IMR-90 (cell line): ENCODE measurements at regions not wholly inside any gene's neighbourhood (a gene's known extent, or its start where the extent isn't known, plus 50 kb on each side); places are given as distances from the start of the nearest gene placed in this dataset.

Source experiments
- ATAC-seq: fragments of 200-7000 bp; cut with Tn5 transposase; 2 replicates; pipeline ENCODE4 v1.9.1; 2020; ENCODE audit warnings: low read depth, mild to moderate bottlenecking, moderate library complexity
- BruUV-seq: library from RNA; stranded (reverse); fragments of 400-500 nt; replicated peaks from 2 replicates; lab custom pipeline; 2021; lab: Mats Ljungman, UMichigan
- CTCF ChIA-PET: fragments of 300-600 bp; formaldehyde crosslinking; extraction: SDS; loops from one replicate; lab custom pipeline; 2021; ENCODE audit warnings: antibody characterized with exemption; lab: Yijun Ruan, JAX
- POLR2A ChIA-PET: fragments of 300-600 bp; sonication (Branson Sonifier 250); formaldehyde crosslinking; loops from one replicate; lab custom pipeline; 2022; ENCODE audit warnings: antibody characterized with exemption; ENCODE audit not compliant: unreplicated experiment; lab: Charles Lee
- DNase-seq: peaks from one replicate; pipeline ENCODE4 v3.0.0; 2013
- H2AFZ ChIP-seq: replicated peaks from 2 replicates; pipeline ENCODE3; 2013; ENCODE audit warnings: low read length, mild to moderate bottlenecking; ENCODE audit not compliant: poor library complexity
- H2AK5ac ChIP-seq: 2 replicates; pipeline ENCODE4 v1.6.1; 2013; ENCODE audit warnings: low read depth, low read length, inconsistent platforms
- H2AK9ac ChIP-seq: replicated peaks from 2 replicates; pipeline ENCODE3; 2013; ENCODE audit warnings: mild to moderate bottlenecking, low read depth, low read length, moderate library complexity; ENCODE audit not compliant: poor library complexity
- H2BK120ac ChIP-seq: 2 replicates; pipeline ENCODE4 v1.6.1; 2013; ENCODE audit warnings: low read depth, low read length, inconsistent platforms
- H2BK15ac ChIP-seq: 3 replicates; pipeline ENCODE4 v1.6.1; 2013; ENCODE audit warnings: low read depth, low read length, inconsistent platforms
- H2BK20ac ChIP-seq: 2 replicates; pipeline ENCODE4 v1.6.1; 2013; ENCODE audit warnings: low read depth, mild to moderate bottlenecking, inconsistent platforms, low read length, moderate library complexity
- H2BK5ac ChIP-seq: 2 replicates; pipeline ENCODE4 v1.6.1; 2013; ENCODE audit warnings: mild to moderate bottlenecking, low read depth, low read length, inconsistent platforms; ENCODE audit not compliant: poor library complexity, severe bottlenecking
- H3K14ac ChIP-seq: replicated peaks from 2 replicates; pipeline ENCODE4 v1.6.1; 2013; ENCODE audit warnings: low read depth, low read length, inconsistent platforms
- H3K18ac ChIP-seq: 2 replicates; pipeline ENCODE4 v1.6.1; 2013; ENCODE audit warnings: low read depth, low read length, control low read depth
- H3K23ac ChIP-seq: 2 replicates; pipeline ENCODE4 v1.6.1; 2013; ENCODE audit warnings: low read depth, low read length, inconsistent platforms
- H3K27ac ChIP-seq: 2 replicates; pipeline ENCODE4 v1.5.1; 2013; ENCODE audit warnings: mild to moderate bottlenecking, control low read depth, low read length; ENCODE audit not compliant: insufficient read depth
- H3K27me3 ChIP-seq: 2 replicates; pipeline ENCODE4 v1.6.1; 2013; ENCODE audit warnings: low read length; ENCODE audit not compliant: control insufficient read depth, insufficient read depth
- H3K36me3 ChIP-seq: 2 replicates; pipeline ENCODE4 v1.6.1; 2013; ENCODE audit warnings: low read length, mixed read lengths; ENCODE audit not compliant: control insufficient read depth, insufficient read depth
- H3K4ac ChIP-seq: 2 replicates; pipeline ENCODE4 v1.6.1; 2013; ENCODE audit warnings: low read depth, low read length, inconsistent platforms
- H3K4me1 ChIP-seq: 2 replicates; pipeline ENCODE4 v1.6.1; 2013; ENCODE audit warnings: low read length, mixed read lengths; ENCODE audit not compliant: control insufficient read depth, insufficient read depth
- H3K4me2 ChIP-seq: 2 replicates; pipeline ENCODE4 v1.6.1; 2013; ENCODE audit warnings: low read depth, mild to moderate bottlenecking, control low read depth, low read length, moderate library complexity
- H3K4me3 ChIP-seq: 2 replicates; pipeline ENCODE4 v1.5.1; 2013; ENCODE audit warnings: low read depth, mild to moderate bottlenecking, control low read depth, low read length, moderate library complexity; ENCODE audit not compliant: insufficient read depth
- H3K56ac ChIP-seq: 2 replicates; pipeline ENCODE4 v1.6.1; 2013; ENCODE audit warnings: low read length, inconsistent platforms; ENCODE audit not compliant: insufficient read depth; ENCODE audit errors: extremely low read depth
- H3K79me1 ChIP-seq, 2 experiments: 2 replicates each; pipeline ENCODE4 v1.6.1; 2013; ENCODE audit warnings: low read length in 2 of 2, inconsistent platforms in 1 of 2, low read depth in 1 of 2
- H3K9ac ChIP-seq: 2 replicates; pipeline ENCODE4 v1.6.1; 2013; ENCODE audit warnings: low read depth, low read length, control low read depth
- H3K9me1 ChIP-seq: 2 replicates; pipeline ENCODE4 v1.6.1; 2013; ENCODE audit warnings: low read length, inconsistent platforms; ENCODE audit not compliant: insufficient read depth
- H3K9me3 ChIP-seq: 2 replicates; pipeline ENCODE4 v1.6.1; 2013; ENCODE audit warnings: low read length; ENCODE audit not compliant: control insufficient read depth, insufficient read depth
- H4K20me1 ChIP-seq: 2 replicates; pipeline ENCODE4 v1.6.1; 2013; ENCODE audit warnings: low read length, inconsistent platforms; ENCODE audit not compliant: insufficient read depth
- H4K5ac ChIP-seq: 2 replicates; pipeline ENCODE4 v1.6.1; 2013; ENCODE audit warnings: mild to moderate bottlenecking, low read depth, low read length, control low read depth
- H4K8ac ChIP-seq, 2 experiments: 2 replicates each; pipeline ENCODE4 v1.6.1; 2013; ENCODE audit warnings: low read depth in 2 of 2, low read length in 2 of 2, control low read depth in 1 of 2, inconsistent platforms in 1 of 2
- H4K91ac ChIP-seq: 2 replicates; pipeline ENCODE4 v1.6.1; 2013; ENCODE audit warnings: low read depth, low read length, inconsistent platforms; ENCODE audit not compliant: insufficient read depth
- BHLHE40 ChIP-seq: fragments of 150-350 bp; IDR thresholded peaks from 2 replicates; pipeline ENCODE4 v1.6.1; 2016; ENCODE audit warnings: mild to moderate bottlenecking, low read depth, low read length
- CEBPB ChIP-seq: IDR thresholded peaks from 2 replicates; pipeline ENCODE4 v1.6.1; 2012; ENCODE audit warnings: low read depth, low read length, improper control_type of control experiment
- MAFK ChIP-seq: IDR thresholded peaks from 2 replicates; pipeline ENCODE4 v1.6.1; 2012; ENCODE audit warnings: low read depth, low read length, improper control_type of control experiment
- NFE2L2 ChIP-seq: fragments of 150-350 bp; IDR thresholded peaks from 2 replicates; pipeline ENCODE4 v1.6.1; 2016; ENCODE audit warnings: low read depth, mild to moderate bottlenecking, low read length
- SMC3 ChIP-seq: fragments of 150-350 bp; IDR thresholded peaks from 2 replicates; pipeline ENCODE4 v1.6.1; 2016; ENCODE audit warnings: low read depth, mild to moderate bottlenecking, antibody characterized with exemption, low read length, moderate library complexity
- whole genome bisulfite sequencing, 2 experiments: methylation state at CpG; one replicate each; pipeline versions ENCODE4 v1.1.5 to v1.1.7; 2013; ENCODE audit warnings: missing lambda C conversion rate in 2 of 2; ENCODE audit not compliant: insufficient read length in 1 of 2; ENCODE audit errors: extremely low coverage in 2 of 2; 5-methylcytosine and 5-hydroxymethylcytosine counted together
- dilution Hi-C: fragments of 300-500 bp; cut with HindIII; formaldehyde crosslinking; loops from one replicate; pipeline ENCODE4 v1.14.3; 2018; ENCODE audit warnings: low sequenced_read_pairs; ENCODE audit not compliant: unreplicated experiment
- in situ Hi-C: fragments of 300-500 bp; cut with MboI; formaldehyde crosslinking; loops from 3 replicates; pipeline ENCODE4 v1.14.3; 2019; ENCODE audit warnings: low sequenced_read_pairs, inconsistent platforms, mixed read lengths
- intact Hi-C: fragments of 100-400 bp; cut with micrococcal nuclease; formaldehyde crosslinking; loops from 2 replicates; pipeline ENCODE4 v1.10.0; 2022
- TF ChIP-seq, protein P1 (sequence below): fragments of 150-350 bp; IDR thresholded peaks from 2 replicates; pipeline ENCODE4 v1.6.1; 2016; ENCODE audit warnings: low read depth, mild to moderate bottlenecking, low read length, moderate library complexity, borderline replicate concordance
- TF ChIP-seq, protein P2 (sequence below): fragments of 150-350 bp; IDR thresholded peaks from 2 replicates; pipeline ENCODE4 v1.6.1; 2017; ENCODE audit warnings: mild to moderate bottlenecking, antibody characterized with exemption, low read length, low read depth

DNA sequence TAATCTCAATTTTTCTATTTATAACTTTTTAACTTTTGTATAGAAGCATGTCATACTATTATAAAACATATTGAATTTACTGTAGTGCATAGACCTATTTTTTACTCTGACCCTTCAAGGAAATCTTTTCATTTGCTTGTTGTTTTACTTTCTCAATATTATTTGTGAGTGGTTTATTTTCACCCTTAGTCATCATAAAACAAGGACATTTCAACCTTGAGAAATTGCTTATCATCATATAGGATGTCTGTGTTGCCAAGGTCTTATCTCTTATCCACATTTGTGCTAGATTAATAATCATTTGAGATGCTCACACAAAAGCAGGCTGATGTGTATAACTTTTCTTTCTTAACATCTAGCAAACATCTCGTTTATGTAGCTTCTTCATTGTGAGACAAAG is 408.6 kb upstream of the PABPC4L start:
- Histone ChIP-seq H4K20me1 (no peaks in the 10 kb centered on the region), H4K91ac (no peak overlapping the region), H3K4me2 (no peak overlapping the region), H2AFZ (no peak overlapping the region), H3K9ac (no peak overlapping the region), H2BK15ac (no peak overlapping the region), H3K9me3 (peaks cover 6% of the 10 kb centered on the region; the same call in 1 of the 2 replicates), H4K5ac (no peak overlapping the region), H3K27ac (no peak overlapping the region), H3K56ac (no peak overlapping the region), H3K4ac (no peak overlapping the region), H2AK9ac (no peak overlapping the region), H3K14ac (no peak overlapping the region), H2BK5ac (no peak overlapping the region), H2BK120ac (no peak overlapping the region), H3K4me1 (no peaks in the 10 kb centered on the region), H2AK5ac (no peak overlapping the region), H3K9me1 (no peaks in the 10 kb centered on the region), H3K18ac (no peak overlapping the region), H3K36me3 (no peaks in the 10 kb centered on the region), H3K4me3 (no peak overlapping the region), H3K23ac (no peak overlapping the region), H3K79me1 (no peaks in the 10 kb centered on the region), H4K8ac (no peak overlapping the region), H2BK20ac (no peak overlapping the region), H3K27me3 (no peaks in the 10 kb centered on the region)
- dilution Hi-C loops, result no loop called here
- BruUV-seq, result no TSS peak
- ChIA-PET CTCF (interaction anchor here (0.6 kb wide), 1 partner anchor 30 kb away, joined by 3 read pairs; no protein-coding TSS in a partner anchor), POLR2A (no interaction called here)
- no peak for DNase-seq
- WGBS, 2 experiments, result no CpG with 5 or more reads among the region's 1 CpG
- ATAC-seq, result no peak
- intact Hi-C loops, result no loop called here
- TF ChIP-seq, protein P1, sequence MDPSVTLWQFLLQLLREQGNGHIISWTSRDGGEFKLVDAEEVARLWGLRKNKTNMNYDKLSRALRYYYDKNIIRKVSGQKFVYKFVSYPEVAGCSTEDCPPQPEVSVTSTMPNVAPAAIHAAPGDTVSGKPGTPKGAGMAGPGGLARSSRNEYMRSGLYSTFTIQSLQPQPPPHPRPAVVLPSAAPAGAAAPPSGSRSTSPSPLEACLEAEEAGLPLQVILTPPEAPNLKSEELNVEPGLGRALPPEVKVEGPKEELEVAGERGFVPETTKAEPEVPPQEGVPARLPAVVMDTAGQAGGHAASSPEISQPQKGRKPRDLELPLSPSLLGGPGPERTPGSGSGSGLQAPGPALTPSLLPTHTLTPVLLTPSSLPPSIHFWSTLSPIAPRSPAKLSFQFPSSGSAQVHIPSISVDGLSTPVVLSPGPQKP, result no peak
- TF ChIP-seq NFE2L2 (no peak), MAFK (0 out of 2 replicates have a peak, but pooled peaks have one; percentile 9), BHLHE40 (no peak), SMC3 (no peak), CEBPB (no peak)
- TF ChIP-seq, protein P2, sequence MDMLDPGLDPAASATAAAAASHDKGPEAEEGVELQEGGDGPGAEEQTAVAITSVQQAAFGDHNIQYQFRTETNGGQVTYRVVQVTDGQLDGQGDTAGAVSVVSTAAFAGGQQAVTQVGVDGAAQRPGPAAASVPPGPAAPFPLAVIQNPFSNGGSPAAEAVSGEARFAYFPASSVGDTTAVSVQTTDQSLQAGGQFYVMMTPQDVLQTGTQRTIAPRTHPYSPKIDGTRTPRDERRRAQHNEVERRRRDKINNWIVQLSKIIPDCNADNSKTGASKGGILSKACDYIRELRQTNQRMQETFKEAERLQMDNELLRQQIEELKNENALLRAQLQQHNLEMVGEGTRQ, result no peak
- in situ Hi-C loops, result no loop called here
